PFSK-1 (cell line): ENCODE measurements at regions not wholly inside any gene's neighbourhood (a gene's known extent, or its start where the extent isn't known, plus 50 kb on each side); places are given as distances from the start of the nearest gene placed in this dataset.

Source experiments
- FOXP2 ChIP-seq: optimal IDR thresholded peaks from 2 replicates; pipeline ENCODE3; 2011; ENCODE audit warnings: borderline replicate concordance, control low read depth, inconsistent platforms; ENCODE audit not compliant: insufficient read depth; ENCODE audit errors: extremely low read length, extremely low read depth
- POLR2AphosphoS5 ChIP-seq: IDR thresholded peaks from 2 replicates; pipeline ENCODE4 v1.6.1; 2012; ENCODE audit warnings: low read depth, mild to moderate bottlenecking, control low read depth, low read length, moderate library complexity
- SIN3A ChIP-seq: IDR thresholded peaks from 2 replicates; pipeline ENCODE4 v1.6.1; 2012; ENCODE audit warnings: mild to moderate bottlenecking, low read length, moderate library complexity, borderline replicate concordance; ENCODE audit not compliant: insufficient read depth
- TAF1 ChIP-seq: IDR thresholded peaks from 2 replicates; pipeline ENCODE4 v1.6.1; 2012; ENCODE audit warnings: low read length, control low read depth, borderline replicate concordance; ENCODE audit not compliant: insufficient read depth
- TF ChIP-seq, protein P1 (sequence below), 2 experiments: IDR thresholded peaks; 2 replicates each; pipeline versions ENCODE4 v1.6.1 to v1.8.0; 2011 to 2012; ENCODE audit warnings: low read depth in 2 of 2, low read length in 2 of 2, control low read depth in 1 of 2, inconsistent platforms in 1 of 2, mild to moderate bottlenecking in 1 of 2, moderate library complexity in 1 of 2; ENCODE audit not compliant: insufficient read depth in 1 of 2

DNA sequence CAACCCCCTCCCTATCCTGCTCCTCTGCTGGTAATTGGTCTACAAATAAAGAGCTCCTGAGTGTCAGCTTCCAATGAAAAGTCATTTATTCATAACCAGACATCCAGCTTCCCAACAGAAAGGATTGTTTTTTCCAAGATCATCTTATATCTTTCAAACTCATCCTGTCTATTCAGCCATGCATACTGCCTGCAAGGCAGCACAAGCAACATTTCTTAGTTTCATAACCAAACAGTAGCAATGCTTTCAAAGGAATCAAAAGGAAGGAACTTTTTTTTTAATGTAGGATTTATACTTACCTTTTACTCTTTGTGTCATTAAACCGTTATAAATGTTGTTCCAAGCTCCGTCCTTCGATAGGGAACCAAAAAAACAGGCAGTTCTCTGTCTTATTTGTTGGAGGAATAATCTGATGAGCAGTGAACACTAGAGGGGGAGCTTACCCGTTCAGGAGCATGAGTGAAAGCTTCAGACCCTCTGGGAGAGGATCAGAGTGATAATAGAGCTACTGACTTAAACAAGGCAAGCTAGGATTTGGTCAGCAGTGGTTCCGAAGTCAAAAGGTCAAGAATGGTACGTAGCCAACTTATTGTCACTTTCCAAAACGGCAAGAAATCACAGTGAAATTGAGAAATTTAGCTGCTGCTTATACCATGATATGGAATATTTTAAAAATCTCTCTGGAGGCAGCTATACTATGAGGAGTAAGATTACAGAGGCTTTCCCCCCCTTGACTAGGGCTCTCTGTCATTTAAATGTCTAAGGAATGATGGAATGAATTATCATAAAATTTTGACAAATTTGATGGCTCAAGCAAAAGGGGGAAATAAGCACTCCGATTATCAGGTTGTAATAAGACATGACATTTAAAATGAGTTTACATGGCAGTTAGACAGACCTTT lies 892.9 kb downstream of the NR2F1-AS1 start:
- TF ChIP-seq, protein P1, sequence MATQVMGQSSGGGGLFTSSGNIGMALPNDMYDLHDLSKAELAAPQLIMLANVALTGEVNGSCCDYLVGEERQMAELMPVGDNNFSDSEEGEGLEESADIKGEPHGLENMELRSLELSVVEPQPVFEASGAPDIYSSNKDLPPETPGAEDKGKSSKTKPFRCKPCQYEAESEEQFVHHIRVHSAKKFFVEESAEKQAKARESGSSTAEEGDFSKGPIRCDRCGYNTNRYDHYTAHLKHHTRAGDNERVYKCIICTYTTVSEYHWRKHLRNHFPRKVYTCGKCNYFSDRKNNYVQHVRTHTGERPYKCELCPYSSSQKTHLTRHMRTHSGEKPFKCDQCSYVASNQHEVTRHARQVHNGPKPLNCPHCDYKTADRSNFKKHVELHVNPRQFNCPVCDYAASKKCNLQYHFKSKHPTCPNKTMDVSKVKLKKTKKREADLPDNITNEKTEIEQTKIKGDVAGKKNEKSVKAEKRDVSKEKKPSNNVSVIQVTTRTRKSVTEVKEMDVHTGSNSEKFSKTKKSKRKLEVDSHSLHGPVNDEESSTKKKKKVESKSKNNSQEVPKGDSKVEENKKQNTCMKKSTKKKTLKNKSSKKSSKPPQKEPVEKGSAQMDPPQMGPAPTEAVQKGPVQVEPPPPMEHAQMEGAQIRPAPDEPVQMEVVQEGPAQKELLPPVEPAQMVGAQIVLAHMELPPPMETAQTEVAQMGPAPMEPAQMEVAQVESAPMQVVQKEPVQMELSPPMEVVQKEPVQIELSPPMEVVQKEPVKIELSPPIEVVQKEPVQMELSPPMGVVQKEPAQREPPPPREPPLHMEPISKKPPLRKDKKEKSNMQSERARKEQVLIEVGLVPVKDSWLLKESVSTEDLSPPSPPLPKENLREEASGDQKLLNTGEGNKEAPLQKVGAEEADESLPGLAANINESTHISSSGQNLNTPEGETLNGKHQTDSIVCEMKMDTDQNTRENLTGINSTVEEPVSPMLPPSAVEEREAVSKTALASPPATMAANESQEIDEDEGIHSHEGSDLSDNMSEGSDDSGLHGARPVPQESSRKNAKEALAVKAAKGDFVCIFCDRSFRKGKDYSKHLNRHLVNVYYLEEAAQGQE (IDR thresholded peaks at IDR 0.05; ENCODE audit: insufficient read depth in 1 of 2, low read depth in 2 of 2, low read length in 2 of 2): no peak
- TF ChIP-seq SIN3A: no peak
- no peak for TF ChIP-seq TAF1
- TF ChIP-seq FOXP2: no peak
- no peak for TF ChIP-seq POLR2AphosphoS5

DNA sequence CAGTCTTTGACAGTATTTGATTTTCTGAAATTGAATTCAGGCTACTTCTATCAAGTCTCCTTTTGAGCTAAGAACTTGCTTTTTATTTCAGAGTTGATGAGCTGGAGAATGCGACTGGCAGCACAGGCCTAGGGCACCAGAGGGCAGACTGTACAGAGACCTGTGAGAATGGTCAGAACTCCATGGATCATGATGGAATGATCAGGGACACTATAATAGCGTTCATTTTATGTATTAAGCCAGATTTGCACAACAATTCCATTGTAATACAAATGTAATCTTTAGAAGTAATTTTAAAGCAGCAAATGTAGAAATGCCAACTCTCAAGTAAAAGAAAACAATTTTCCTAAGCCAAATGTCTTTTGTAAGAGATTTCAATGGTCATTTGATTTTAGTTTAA lies 902.4 kb downstream of the NR2F1-AS1 start:
- TF ChIP-seq SIN3A: no peak
- TF ChIP-seq FOXP2: no peak
- no peak for TF ChIP-seq TAF1
- TF ChIP-seq POLR2AphosphoS5: no peak
- TF ChIP-seq, protein P1 (IDR thresholded peaks at IDR 0.05; ENCODE audit: insufficient read depth in 1 of 2, low read depth in 2 of 2, low read length in 2 of 2): no peak

DNA sequence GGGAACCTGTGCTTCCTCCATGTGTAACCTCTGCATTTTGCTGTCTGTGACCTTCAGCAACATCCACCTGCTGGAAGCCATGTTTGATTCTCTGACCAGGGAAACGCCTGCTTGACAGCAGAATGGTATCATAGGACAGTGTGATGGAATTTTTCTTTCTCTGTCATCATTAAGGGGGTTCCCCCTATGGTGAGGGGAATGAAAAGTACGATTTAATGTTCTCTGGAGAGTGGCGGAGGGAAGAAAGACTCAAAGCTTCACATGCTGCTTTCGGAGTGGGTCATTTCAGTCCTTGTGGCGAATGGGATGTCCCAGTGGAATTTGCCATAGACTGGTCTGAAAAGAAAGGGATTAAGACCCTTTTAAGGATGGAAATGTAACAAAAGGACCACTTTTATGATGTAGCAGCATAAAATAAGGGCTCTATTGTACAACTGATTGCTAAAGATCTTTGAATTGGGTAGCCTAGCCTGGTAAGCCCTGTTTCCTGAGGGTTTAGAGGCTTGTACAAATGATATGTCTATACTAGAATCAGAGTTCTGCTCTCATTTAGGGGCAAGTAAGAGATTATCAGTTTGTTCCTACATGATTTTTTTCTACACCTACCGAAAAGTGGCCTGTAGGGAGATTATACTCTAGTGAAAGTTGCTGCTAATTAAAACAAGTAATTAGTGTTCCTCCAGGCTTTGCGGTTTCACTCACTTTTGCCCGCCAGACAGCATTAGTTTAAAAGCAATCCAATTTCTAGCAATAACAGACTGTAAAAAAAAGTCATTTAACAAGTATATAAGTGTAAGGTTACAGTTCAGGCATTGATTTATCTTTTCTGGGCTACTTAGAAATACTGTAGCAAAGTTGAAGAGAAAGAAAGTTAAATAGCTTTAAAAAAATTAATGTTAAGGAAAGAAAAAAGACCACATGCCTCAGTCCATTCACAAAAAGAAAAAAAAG lies 904.5 kb downstream of the NR2F1-AS1 start:
- TF ChIP-seq TAF1: no peak
- no peak for TF ChIP-seq FOXP2
- no peak for TF ChIP-seq POLR2AphosphoS5
- no peak for TF ChIP-seq SIN3A
- TF ChIP-seq, protein P1 (IDR thresholded peaks at IDR 0.05; ENCODE audit: insufficient read depth in 1 of 2, low read depth in 2 of 2, low read length in 2 of 2): no peak

DNA sequence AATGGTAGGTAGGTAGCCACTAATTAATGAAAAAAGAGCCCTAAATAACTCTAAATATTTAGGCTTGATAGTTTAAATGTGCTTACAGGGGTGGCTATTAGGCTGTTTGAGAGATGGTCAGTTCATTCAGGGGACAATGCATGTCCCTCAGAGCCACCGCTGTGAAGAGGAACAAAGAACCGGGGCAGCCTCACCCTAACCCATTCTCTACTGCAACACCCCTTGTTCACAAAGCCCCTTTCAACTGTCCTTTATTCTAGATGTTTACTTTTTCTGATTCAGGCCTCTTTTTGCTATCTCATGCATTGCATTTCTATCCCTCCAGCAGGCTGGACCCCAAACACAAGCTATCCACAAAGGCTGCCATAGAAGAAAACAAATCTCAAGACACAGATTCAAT lies 906.7 kb downstream of the NR2F1-AS1 start:
- TF ChIP-seq, protein P1 (IDR thresholded peaks at IDR 0.05; ENCODE audit: insufficient read depth in 1 of 2, low read depth in 2 of 2, low read length in 2 of 2): no peak
- TF ChIP-seq FOXP2: no peak
- no peak for TF ChIP-seq POLR2AphosphoS5
- no peak for TF ChIP-seq TAF1
- TF ChIP-seq SIN3A: no peak
